ENCODE measurements at regions not wholly inside any gene's neighbourhood (a gene's known extent, or its start where the extent isn't known, plus 50 kb on each side); places are given as distances from the start of the nearest gene placed in this dataset.

- TF ChIP-seq POLR2A (IDR thresholded peaks at IDR 0.05) (no peak), CTCF (IDR thresholded peaks at IDR 0.05) (no peak), EP300 (IDR thresholded peaks at IDR 0.05) (no peak)
Measured at GRCh38 chr22:49646876-49647275, 180.8 kb downstream of the BRD1 start.

Measured in tibial nerve (tissue), 4 donors.